Heart left ventricle (tissue), 16 donors: ENCODE measurements at regions not wholly inside any gene's neighbourhood (a gene's known extent, or its start where the extent isn't known, plus 50 kb on each side); places are given as distances from the start of the nearest gene placed in this dataset.

Source experiments
- ATAC-seq, 4 donors: fragments of 200-7000 bp; cut with Tn5 transposase; one replicate each; pipeline ENCODE4 v1.9.1; 2020 to 2022; ENCODE audit warnings: moderate library complexity in 4 of 4, mild to moderate bottlenecking in 3 of 4, moderate number of reproducible peaks in 1 of 4
- DNase-seq, 5 donors: peaks; one replicate each; pipeline ENCODE4 v3.0.0-alpha.2; 2020
- H3K27ac ChIP-seq, 12 donors: fragments of 200-600 bp; sonication (generic) in 4 of 12; one replicate each; pipeline versions ENCODE4 v1.5.0 to v1.8.0; 2016 to 2022; ENCODE audit warnings: mild to moderate bottlenecking in 2 of 12
- H3K27me3 ChIP-seq, 9 donors: fragments of 200-600 bp; sonication (generic) in 2 of 9; one replicate each; pipeline versions ENCODE4 v1.5.1 to v1.8.0; 2016 to 2022; ENCODE audit warnings: mild to moderate bottlenecking in 3 of 9
- H3K36me3 ChIP-seq, 9 donors: fragments of 200-600 bp; sonication (generic) in 2 of 9; one replicate each; pipeline versions ENCODE4 v1.5.0 to v1.8.0; 2018 to 2022; ENCODE audit warnings: mild to moderate bottlenecking in 2 of 9
- H3K4me1 ChIP-seq, 12 donors: fragments of 200-600 bp; sonication (generic) in 4 of 12; one replicate each; pipeline versions ENCODE4 v1.5.0 to v1.8.0; 2016 to 2022; ENCODE audit warnings: mild to moderate bottlenecking in 3 of 12
- H3K4me3 ChIP-seq, 12 donors: fragments of 200-600 bp; sonication (generic) in 4 of 12; one replicate each; pipeline versions ENCODE4 v1.5.0 to v1.8.0; 2017 to 2022; ENCODE audit warnings: mild to moderate bottlenecking in 9 of 12, moderate library complexity in 4 of 12
- H3K9me3 ChIP-seq, 12 donors: fragments of 200-600 bp; sonication (generic) in 4 of 12; one replicate each; pipeline versions ENCODE4 v1.5.0 to v1.8.0; 2016 to 2022; ENCODE audit warnings: mild to moderate bottlenecking in 1 of 12
- POLR2A ChIP-seq, 2 donors: fragments of 450-650 bp; IDR thresholded peaks; one replicate each; pipeline ENCODE4 v1.6.1; 2017; ENCODE audit warnings: antibody characterized with exemption in 2 of 2, mild to moderate bottlenecking in 2 of 2, moderate library complexity in 2 of 2
- WGBS, 4 donors: extraction: QIAGEN DNeasy Blood & Tissue Kit in 2 of 4; methylation state at CpG; one replicate each; pipeline versions ENCODE4 v1.1.5 to v1.1.7; 2013 to 2018; 5-methylcytosine and 5-hydroxymethylcytosine counted together
- intact Hi-C, 10 donors: fragments of 100-400 bp; cut with DNase I; formaldehyde crosslinking; loops; one replicate each; pipeline versions ENCODE4 v1.11.1 to v1.14.2; 2022
- TF ChIP-seq, protein P1 (sequence below), 12 donors: fragments of 200-600 bp; sonication (generic) in 4 of 12; IDR thresholded peaks; one replicate each; pipeline versions ENCODE4 v1.5.0 to v1.8.0; 2018 to 2022; ENCODE audit warnings: antibody characterized with exemption in 12 of 12, mild to moderate bottlenecking in 5 of 12
- donor health status: ischemic (EF 13 %, LVEDD 7.1; RV severe dilation, severe dysfunction).
- donor health status: healthy with polysubstance abuse.
- donor health status: DM: no; HTN: yes; CAD: no.
- donor health status: DM: no; HTN: no; CAD: no.
- donor health status: ischemic (EF 25% LVEDD 6.9; RV normal size, moderate dysfunction).
- donor health status: ischemic (EF 25% LVEDD 5.7; RV mildly dilated, moderate dysfunction).
- donor health status: healthy.
- donor health status: DM: yes; HTN: yes; CAD: no.
- donor health status: ischemic (EF 35%, LVEDD 5.7; RV mildly dilated, moderate dysfunction).
- donor health status: nonischemic (EF 11% LVEDD 7.7; RV severe dilation, severe dysfunction).
- donor health status: DM: yes; HTN: yes; CAD: no.
- donor health status: PGD.
- donor health status: ischemic (EF 29% LVEDD 5.4; RV normal size, mild dysfunction).
- donor health status: nonischemic (EF 23%, LVEDD 6.1; RV moderate dilation, normal function).

DNA sequence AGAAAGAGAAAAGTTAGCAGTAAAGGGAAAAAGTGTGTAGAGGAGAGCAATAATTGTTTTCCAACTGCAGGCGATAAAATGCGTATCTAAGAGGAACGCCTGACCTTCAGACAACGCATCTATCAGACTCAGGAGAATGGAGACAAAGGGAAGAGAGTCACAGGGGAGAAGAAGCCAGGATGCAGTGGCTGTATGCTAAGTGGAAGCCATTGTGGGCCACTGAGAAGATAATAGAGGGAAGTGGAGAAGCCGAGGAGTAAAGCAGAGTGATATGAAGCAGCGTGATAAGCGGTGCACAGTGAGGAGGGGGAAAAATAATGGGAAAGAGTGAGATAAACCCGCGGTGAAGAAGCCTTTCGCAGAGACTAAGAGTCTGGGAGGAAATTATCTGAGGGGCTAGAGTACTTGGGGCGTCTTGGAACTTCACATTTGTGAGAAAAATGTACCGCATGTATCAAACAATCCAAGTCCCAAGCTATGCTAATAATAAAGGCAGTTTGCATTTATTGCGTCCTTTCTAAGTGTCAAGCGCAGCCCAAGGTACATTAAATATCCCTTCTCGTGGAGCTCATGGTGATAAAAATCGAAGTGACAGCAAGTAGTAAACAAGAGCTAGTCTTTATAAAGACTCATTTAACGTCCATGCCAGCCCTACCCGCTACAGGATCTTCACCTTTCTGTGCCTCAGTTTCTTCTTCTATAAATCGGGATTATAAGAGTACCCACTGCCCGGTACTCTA is 259.8 kb upstream of the PROX1 start:
- Histone ChIP-seq H3K36me3 (no peaks in the 10 kb centered on the region), H3K9me3 (peaks cover 0 to 17% (median 0%) of the 10 kb centered on the region in 12 donors), H3K27ac (no peak overlapping the region), H3K27me3 (no peaks in the 10 kb centered on the region), H3K4me1 (peaks cover 0 to 5% (median 0%) of the 10 kb centered on the region in 12 donors), H3K4me3 (no peak overlapping the region)
- ATAC-seq: no peak
- no peak for DNase-seq
- intact Hi-C loops: no loop called here
- TF ChIP-seq, protein P1, sequence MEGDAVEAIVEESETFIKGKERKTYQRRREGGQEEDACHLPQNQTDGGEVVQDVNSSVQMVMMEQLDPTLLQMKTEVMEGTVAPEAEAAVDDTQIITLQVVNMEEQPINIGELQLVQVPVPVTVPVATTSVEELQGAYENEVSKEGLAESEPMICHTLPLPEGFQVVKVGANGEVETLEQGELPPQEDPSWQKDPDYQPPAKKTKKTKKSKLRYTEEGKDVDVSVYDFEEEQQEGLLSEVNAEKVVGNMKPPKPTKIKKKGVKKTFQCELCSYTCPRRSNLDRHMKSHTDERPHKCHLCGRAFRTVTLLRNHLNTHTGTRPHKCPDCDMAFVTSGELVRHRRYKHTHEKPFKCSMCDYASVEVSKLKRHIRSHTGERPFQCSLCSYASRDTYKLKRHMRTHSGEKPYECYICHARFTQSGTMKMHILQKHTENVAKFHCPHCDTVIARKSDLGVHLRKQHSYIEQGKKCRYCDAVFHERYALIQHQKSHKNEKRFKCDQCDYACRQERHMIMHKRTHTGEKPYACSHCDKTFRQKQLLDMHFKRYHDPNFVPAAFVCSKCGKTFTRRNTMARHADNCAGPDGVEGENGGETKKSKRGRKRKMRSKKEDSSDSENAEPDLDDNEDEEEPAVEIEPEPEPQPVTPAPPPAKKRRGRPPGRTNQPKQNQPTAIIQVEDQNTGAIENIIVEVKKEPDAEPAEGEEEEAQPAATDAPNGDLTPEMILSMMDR (IDR thresholded peaks at IDR 0.05): no peak
- TF ChIP-seq POLR2A (IDR thresholded peaks at IDR 0.05): no peak
- 59 to 67% (median 63%) methylated on average over 20 of the region's 20 CpGs for WGBS, 4 donors

- no peak for ATAC-seq
- no peak overlapping the region for H3K27ac ChIP-seq
- H3K36me3 ChIP-seq: no peaks in the 10 kb centered on the region
- 79 to 87% (median 81%) methylated on average over 15 of the region's 15 CpGs for WGBS, 4 donors
- H3K9me3 ChIP-seq: peaks cover 0 to 17% (median 0%) of the 10 kb centered on the region in 12 donors
- no peak for DNase-seq
- peaks cover 0 to 5% (median 0%) of the 10 kb centered on the region in 12 donors for H3K4me1 ChIP-seq
- intact Hi-C loops: no loop called here
- no peak overlapping the region for H3K4me3 ChIP-seq
- no peaks in the 10 kb centered on the region for H3K27me3 ChIP-seq
- TF ChIP-seq POLR2A (IDR thresholded peaks at IDR 0.05): no peak
- TF ChIP-seq, protein P1 (IDR thresholded peaks at IDR 0.05): no peak
Observed at GRCh38 chr1:213728593-213729536, 258.9 kb upstream of the PROX1 start.

DNA sequence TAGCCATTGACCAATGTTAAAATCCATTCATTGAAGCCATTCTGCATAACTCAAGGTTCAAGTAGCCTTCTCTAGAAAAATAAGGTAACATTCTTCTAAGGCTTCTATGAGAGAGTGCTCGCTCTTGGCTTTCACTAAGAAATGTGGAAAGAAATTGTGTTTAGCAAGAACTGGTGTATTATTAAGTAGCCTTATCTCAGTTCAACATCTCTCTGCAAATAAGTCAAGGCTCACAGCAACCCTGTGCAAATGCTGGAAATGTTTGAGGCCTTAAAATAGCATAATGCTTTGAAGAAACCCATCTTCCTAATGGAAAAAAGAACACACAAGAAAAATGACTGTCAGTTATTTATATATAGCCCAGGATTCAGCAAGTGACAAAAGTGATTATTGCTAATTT is 254.1 kb upstream of the PROX1 start:
- Histone ChIP-seq H3K4me3 (no peak overlapping the region), H3K27ac (no peak overlapping the region), H3K36me3 (no peaks in the 10 kb centered on the region), H3K27me3 (no peaks in the 10 kb centered on the region), H3K9me3 (peaks cover 0 to 17% (median 0%) of the 10 kb centered on the region in 12 donors), H3K4me1 (no peaks in the 10 kb centered on the region)
- intact Hi-C loops: no loop called here
- 85 to 91% (median 88%) methylated on average over 1 of the region's 1 CpG for WGBS, 4 donors
- ATAC-seq (no peak), DNase-seq (no peak)
- TF ChIP-seq, protein P1 (IDR thresholded peaks at IDR 0.05): no peak
- TF ChIP-seq POLR2A (IDR thresholded peaks at IDR 0.05): no peak

DNA sequence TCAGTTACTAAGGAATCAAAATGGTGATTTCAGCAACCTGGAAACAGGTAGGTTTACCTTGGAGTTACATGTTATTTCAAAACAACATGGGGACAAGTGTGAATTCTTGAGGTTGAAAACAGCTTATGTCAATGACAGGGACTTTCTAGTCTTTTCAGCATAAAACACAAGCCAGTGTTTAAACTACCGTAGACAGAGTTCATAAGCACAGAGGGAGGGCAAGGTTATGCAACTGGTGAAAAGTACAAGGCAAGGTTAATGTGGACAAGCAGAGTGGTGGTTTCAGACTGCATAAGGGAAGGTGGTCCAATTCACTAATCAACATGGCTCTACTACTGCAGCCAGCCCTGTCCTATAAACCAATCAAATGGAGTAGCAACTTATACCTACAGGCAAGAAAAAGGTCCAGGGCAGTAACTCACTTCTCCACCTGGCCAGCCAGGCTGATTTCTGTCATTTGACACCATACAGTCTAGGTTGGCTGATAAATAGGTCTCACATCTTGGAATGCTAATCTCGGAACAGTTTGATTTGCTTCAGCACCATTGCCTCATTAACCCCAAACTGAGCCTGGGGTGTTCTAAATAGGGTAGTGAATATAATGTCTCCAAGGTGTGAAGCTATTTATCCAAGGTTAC is 250.3 kb upstream of the PROX1 start:
- 66 to 75% (median 69%) methylated on average over 2 of the region's 2 CpGs for WGBS, 4 donors
- TF ChIP-seq, protein P1 (IDR thresholded peaks at IDR 0.05): no peak
- no peak for TF ChIP-seq POLR2A (IDR thresholded peaks at IDR 0.05)
- intact Hi-C loops: no loop called here
- Histone ChIP-seq H3K4me1 (no peaks in the 10 kb centered on the region), H3K27ac (no peak overlapping the region), H3K9me3 (no peaks in the 10 kb centered on the region), H3K4me3 (no peak overlapping the region), H3K27me3 (no peaks in the 10 kb centered on the region), H3K36me3 (no peaks in the 10 kb centered on the region)
- ATAC-seq (no peak), DNase-seq (no peak)
